ENCODE measurements at regions not wholly inside any gene's neighbourhood (a gene's known extent, or its start where the extent isn't known, plus 50 kb on each side); places are given as distances from the start of the nearest gene placed in this dataset.

GRCh38 chr9:99300103-99300439, 78.0 kb downstream of the SEC61B start:
- no peak for TF ChIP-seq POLR2A (IDR thresholded peaks at IDR 0.05)
- no peak for TF ChIP-seq CTCF (IDR thresholded peaks at IDR 0.05)

Measured in thyroid gland (tissue), 4 donors.